ENCODE measurements at regions not wholly inside any gene's neighbourhood (a gene's known extent, or its start where the extent isn't known, plus 50 kb on each side); places are given as distances from the start of the nearest gene placed in this dataset.

DNA sequence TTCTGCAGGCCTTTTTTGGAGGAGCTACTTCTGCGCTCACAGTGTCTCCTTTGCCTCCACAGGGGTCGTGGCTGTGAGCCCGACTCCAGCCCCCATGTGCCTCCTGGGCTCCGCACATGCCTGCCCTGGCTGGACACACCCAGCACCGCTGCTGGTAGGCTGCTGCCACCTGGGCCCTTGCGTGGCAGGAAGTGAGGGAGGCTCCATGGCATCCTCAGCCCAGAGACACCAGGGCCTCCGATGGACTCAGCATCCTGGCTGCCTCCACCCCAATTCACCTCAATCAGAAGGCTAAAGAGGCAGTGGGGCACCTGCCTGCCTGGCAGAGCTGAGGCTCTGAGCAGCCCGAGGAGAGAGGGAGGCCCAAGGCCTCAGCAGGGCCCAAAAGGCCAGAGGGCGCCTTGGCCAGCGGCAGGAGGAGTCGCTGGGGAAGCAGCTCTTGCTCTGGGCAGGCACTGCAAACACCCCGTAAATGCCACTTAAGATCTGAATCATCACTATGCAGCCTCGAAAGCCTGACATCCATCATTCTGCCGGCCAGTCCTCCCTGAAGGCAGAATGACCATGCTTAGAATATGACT, 68.3 kb upstream of the OTOS start:
- no peak for DNase-seq (ENCODE audit: low read depth in 2 of 2)

DNA sequence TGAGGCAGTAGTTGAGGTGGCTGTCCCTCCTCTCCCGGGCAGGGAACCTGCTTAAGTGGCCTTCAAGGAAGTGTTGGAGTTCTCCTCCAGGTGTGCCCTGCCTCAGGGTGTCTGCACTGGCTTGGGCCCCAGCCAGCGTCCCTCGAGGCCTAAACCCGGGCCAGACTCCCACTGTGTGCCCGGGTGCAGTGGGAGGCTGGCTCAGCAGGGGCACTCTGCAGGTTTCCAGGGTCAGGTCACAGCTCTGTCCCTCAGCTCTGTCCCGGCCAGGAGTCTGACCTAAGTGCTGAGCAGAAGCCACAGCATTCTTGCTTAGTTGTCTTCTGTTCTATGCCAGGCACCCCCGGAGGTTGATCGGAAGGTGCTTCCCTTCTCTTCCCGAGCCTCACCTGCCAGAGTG, 69.0 kb upstream of the OTOS start:
- DNase-seq (ENCODE audit: low read depth in 2 of 2): no peak

DNA sequence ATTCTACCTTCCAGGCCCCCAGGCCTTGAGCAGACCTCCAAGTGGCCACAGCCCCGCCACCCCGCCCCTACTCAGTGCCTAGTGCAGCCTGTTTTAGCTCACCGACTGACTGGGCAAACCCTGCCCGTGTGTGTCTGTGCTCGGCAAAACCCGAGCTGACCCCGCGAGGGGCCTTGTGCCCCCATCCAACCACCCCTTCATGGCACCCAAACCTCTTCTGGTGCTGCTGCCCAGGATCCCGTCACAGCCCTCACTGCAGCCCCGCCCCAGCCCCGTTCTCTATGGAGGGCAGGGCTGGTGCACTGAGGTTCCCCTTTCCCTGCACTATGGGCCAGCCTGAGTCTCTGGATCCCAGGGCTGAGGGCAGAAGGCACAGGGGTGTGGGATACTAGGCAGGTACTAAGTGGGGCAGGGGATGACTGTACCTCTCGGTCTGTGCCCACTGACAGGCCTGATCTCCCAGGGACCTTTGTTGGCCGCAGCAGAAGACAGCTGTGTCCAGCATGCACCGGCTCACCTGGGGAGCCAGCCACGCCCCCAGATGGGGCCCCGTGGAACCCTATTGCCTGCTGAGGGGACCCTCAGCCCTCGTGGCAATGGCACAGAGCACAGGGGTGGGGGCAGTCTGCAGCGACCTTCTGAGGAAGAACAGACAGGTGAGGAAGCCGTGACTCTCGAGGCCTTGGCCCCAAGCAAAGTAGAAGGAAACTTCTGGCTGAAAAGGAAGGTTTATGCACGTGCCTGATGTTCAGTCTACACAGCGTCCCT, 69.9 kb upstream of the OTOS start:
- DNase-seq (ENCODE audit: low read depth in 2 of 2): no peak

DNA sequence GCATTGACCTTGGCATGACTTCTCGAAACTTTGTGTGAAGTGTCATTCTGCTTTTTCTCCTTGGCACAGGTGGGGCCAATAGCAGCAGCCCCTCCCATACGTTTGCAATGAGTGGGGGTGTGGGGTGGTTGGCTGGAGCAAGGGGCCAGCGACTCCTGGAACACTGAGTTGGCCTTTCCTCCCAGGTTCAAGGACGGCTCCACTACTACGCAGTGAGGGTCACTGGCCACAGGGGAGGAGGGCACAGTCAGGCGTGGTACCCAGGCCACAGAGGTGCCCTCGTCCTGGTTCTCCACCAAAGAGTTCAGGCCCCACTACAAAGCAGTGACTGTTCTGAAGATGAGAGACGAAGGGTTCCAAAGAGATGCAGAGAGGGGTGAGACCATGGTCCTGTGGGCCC, 70.6 kb upstream of the OTOS start:
- no peak for DNase-seq (ENCODE audit: low read depth in 2 of 2)

DNA sequence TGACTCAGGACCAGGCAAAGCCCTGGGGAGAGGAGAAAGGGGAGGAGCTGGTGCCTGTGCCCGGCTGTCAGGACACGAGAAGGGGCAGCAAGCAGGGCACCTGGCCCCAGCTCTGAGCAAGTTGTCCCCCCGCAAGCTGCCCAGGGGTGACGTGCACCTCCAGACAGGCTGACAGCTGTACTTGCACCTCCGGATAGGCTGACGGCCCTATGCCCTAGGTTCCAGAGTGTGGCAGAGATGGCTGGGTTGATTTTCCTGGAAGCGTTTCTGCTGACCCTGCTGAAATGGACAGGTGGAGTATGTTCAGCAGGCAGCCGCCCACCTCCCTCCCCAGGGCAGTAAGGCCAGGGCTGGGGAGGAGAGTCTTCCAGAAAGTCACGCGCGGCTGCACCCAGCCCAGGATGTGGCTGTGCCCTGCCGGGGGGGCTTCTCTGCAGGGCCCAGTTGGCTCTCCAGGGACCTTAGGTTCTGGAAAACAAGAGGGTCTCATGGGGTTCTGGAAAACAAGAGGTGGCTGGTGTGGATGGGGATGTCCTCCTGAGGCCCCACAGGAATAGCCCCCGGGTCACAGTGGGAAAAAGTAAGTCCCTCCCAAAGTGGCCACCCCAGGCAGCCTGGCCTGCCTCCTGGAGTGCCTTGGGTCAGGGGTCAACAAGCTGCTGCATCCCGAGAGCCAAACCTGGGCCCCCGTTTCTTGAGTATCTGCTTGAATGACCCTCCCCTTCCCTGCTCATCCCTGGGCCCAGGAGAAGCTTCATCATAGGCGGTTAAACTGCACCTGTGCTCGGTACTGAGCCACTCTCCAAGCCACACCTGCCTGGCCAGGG, 71.4 kb upstream of the OTOS start:
- no peak for DNase-seq (ENCODE audit: low read depth in 2 of 2)

DNA sequence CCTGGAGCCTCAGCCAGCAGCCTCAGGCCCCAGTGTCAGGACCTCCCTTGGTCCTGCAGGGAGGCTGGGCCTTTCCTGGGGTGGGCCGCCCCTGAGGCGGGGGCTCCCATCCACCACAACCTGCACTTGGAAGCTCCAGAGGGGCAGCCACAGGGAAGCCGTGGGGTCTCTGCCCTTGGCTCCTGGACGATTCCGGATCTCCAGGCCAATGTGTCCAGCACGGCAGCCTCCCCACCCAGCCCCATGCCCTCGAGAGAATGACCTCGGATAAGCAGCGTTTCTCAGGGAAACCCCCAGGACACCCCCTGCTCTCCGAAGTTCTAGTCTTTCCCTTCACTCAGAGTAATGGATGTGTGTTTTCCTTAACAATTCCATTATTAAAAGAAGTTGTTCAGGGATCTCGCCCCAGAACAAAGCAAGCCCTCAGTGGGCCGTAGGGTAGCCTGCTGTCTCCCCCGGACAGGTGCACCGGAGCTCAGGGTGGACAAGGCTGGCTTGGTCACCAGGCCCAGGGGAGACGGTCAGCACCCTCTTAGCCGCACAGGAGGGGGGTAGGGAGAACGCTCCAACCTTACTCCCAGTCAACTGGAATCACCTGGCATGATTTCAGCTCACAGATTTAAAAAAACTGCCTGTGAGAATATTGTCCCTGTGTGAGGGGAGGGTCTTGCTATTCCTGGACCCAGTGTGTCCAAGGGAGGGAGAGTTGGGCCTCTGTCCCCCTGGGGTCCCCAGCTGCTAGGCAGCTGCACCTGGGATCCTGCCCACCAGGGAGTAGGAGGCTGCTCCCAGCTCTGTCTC, 72.2 kb upstream of the OTOS start:
- DNase-seq (ENCODE audit: low read depth in 2 of 2): no peak

DNA sequence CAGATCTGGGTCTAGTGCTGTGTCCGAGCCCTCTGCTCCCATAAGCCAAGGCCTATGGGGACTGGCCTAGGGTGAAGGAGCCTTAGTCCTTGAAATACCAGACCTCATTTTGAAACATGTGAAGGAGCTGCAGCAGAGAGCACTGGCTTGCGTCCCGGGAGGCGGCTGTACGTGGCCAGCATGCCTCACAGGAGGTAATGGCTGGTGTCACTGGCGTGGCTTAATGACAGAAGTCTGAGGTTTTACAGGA, 72.7 kb upstream of the OTOS start:
- no peak for DNase-seq (ENCODE audit: low read depth in 2 of 2)

DNA sequence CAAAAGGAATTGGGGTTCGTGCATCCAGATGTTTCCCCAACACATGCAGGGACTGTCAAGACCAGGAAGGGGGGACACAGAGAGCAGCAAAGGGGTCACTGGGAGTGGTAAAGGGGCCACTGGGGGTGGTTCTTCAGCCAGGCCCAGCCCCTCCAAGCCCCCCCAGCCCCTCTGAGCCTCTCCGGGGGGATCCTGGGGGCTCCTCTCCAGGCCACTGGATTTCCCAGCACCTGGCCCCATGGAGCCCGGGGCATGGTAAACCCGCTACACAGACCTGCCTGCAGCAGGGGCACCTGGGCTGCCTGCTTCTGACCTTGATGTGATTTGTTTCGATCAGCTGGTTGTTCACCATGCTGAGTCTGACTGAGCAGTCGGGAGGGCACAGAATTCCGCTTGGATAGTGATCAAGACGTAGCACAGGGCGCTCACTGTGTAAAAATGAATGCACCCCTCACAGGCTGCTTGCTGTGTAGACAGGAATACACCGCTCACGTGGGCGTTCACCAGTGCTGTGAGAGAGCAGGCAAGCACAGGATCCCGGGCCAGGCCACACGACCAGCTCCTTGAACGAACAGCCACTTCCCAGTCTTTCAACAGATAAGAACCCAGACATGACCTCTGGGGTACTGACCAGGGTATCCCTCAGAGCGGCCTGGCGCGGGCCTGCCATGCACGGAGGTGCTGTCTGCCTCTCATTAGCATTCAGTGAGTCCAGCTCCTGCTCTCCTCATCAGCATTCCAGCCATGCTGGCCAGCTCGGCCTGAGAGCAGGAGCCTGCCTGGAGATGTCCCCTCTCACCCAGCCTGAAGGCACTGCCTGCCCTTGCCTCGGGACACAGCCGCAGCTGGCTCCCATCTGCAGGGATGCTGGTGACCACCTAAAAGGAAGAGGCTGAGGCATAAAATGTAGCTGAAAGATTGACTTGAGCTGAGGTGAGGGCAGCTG, 73.3 kb upstream of the OTOS start:
- no peak for DNase-seq (ENCODE audit: low read depth in 2 of 2)

DNA sequence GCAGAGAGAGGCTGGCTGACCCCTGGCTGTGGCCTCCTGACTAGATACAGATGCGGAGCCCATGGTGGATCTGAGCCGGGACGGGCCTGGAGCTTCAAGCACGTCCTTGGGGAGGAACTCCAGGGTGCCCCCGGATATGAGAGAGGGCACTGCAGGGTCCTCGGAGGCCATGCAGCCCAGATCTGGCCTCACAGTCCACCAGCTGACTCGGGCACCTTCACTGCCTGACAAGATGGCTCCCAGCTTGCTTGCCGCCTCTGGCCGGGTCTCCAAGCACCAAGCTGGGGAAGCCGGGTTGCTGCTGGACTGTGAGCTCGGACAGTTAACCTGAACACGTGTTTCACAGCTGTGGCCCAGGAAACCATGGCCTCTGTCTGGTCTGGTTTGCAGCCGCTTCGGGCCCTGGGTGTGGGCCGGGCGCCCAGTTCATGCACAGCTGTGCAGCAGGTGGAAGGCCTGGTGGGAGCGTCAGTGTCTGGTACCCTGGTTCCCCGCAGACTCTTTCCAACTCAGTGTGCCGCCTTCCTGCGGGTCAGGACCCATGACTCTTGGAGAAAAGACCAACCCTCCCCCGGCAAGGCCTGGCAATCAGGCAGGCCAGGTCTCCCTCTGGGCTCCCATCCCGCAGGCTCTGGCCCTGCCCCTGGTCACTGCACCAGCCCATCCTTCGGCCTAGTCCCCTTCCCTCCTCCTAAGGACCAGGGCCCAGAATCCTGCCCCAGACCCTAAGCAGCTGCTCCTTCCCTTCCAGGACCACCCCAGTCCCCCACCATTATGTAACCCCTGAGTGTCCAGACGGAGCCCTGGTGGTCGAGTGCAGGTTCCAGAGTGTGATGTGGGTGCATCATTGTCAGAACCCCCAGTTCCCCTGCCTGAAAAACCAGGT, 74.6 kb upstream of the OTOS start:
- DNase-seq (ENCODE audit: low read depth in 2 of 2): no peak

DNA sequence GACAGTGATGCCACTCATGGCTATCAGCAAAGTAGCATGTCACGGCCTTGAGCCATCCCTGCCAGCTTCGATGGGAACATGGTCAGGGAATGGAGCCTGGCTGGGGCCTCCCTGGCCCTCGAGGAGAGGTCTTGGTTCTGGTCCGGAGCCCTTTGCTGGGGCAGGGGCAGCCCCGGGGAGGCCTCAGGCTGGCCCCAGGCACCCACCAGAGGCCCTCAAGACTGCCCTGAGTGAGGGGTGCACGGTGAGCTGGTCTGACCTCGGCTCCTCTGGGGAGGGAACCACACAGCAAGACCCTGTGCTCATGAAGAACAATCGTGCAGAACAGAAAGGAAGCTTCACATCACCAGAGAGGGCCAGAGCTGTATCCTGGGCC, 75.2 kb upstream of the OTOS start:
- DNase-seq (ENCODE audit: low read depth in 2 of 2): no peak

DNA sequence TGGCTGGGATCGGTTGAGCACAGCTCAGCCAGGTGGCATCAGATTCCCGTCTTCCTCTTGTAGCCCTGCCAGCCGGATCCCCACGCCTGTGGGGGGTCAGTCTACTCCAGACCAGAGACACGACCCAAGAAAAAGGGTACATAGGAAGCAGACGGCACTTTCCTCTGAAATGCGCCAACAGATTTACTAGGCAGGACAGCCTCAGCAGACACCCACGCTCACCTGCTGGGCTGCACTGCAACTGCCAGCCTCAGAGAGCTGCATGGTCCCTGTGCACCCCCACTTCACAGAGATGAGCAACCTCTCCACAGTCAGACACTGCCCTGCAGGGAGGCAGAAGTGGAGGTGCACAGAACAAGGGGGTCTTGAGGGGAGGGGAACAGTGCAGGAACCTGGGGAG, 75.7 kb upstream of the OTOS start:
- DNase-seq (ENCODE audit: low read depth in 2 of 2): no peak

DNA sequence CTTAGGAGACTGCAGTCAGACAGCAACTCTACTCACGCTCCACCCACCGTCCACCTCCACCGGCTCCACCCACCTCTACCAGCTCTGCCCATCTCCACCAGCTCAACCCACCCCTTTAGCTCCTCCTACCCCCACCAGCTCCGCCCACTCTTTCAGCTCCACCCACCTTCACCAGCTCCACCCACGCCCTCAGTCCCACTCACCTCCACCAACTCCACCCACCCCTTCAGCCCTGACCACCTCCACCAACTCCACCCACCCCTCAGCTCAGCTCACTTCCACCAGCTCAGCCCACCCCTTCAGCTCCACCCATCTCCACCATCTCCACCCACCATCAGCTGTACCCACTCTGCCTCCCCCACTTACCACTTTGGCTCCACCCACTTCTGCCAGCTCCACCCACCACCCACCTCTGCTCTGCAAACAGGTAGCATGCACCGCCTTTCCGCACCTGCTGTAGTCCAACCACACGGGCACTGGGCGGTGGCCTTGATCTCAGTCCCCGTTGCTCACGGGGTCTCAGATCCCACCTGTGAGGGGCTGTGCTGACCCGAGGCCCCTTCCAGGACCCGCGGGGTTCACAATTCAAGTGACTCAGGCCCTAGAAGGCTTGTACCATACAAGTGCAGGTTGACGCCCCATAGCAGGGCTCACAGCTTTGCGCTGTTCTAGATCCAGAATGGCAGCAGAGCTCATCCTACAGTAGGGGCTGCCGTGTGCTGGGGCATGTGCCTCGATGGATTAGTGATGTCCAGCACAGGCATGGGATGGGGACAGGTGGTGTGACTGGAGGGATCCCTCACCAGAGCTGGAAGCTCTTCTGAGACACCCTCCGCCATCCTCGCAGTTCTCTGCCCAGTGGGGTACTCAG, 77.2 kb upstream of the OTOS start:
- DNase-seq (ENCODE audit: low read depth in 2 of 2): no peak

DNA sequence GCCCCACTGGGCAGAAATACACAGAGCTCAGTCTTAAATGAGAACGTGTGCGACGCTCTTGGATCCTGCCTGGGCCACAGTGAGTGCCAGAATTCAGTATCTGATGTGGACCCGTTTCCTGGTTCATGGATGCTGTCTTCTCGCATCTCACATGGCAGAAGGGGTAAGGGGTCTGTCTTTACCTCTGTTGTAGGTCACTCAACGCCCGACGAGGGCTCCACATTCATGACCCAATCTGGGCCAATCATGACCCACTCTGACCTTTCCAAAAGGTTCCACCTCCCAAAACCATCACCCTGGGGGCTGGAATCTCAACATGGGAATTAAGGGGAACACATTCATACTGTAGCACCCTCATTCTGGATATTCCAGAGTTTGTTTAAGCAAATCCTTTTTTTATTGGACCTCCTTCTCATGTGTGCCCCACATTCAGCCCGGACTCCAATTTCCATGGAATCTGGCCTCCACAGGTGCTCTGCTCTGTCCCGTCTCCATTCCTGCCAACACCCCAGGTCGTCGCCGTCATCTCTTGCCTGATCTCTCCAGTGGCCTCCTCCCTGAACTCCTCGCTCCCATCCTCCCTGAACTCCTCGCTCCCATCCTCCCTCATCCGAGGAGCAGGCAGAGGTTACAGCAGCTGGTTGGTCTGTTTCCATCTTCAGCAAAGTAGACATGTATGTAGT, 78.9 kb upstream of the OTOS start:
- no peak for DNase-seq (ENCODE audit: low read depth in 2 of 2)

DNA sequence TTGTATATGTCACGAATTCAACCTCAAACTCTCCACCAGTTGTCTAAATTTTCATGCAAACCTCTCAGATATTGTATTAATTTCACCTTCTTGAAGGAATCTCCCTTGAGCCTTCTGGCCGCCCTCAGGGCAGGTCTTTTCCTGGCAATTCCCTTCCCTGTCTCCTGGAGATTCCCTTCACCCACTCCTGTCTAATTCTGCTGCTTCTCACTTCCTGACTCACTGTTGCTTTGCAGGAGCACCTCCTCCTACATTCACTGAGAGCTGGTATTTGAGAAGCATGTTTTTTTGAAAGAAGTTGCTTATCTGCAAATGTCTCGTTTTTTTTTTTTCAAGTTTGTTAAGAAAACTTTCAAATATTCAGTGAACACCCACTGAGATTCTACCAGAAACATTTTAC, 79.9 kb upstream of the OTOS start:
- no peak for DNase-seq (ENCODE audit: low read depth in 2 of 2)

DNA sequence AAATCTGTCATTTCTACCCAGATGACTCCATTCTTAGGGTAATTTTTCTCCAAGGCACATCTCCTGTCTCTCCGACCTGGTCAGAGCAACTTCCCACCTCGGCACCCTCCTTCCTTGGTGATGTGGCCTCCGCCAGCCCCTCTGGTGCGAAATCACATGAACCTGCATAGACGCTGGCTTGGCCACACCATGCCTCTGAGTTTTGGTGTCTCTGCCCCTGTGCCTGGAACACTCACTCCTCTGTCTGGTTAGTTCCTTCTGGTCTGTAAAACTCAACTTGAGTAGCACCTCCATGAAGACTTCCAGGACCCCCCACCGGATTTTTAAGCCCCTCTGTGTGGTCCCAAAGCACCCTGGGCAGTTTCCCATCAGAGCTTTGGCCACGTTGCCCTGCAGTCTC, 83.2 kb upstream of the OTOS start:
- no peak for DNase-seq (ENCODE audit: low read depth in 2 of 2)

DNA sequence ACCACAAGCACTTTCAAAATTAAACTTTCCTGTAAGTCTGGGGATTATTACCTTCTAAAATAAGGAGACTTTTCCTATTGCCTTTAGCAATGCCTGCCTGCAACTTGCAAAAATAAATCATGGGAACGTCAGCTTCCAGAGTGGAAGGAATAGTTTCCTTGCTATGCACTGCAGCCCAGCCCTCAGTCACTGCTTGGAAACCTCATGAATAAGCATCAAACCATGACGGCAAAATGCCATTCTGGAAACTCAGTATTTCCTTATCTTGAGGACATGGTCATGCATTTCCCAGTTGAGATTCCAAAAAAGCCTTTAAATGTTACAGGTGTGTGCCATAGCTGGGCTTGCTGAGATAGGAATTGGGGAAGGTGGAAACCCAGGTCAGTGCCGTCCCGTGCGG, 84.2 kb upstream of the OTOS start:
- DNase-seq (ENCODE audit: low read depth in 2 of 2): no peak

DNA sequence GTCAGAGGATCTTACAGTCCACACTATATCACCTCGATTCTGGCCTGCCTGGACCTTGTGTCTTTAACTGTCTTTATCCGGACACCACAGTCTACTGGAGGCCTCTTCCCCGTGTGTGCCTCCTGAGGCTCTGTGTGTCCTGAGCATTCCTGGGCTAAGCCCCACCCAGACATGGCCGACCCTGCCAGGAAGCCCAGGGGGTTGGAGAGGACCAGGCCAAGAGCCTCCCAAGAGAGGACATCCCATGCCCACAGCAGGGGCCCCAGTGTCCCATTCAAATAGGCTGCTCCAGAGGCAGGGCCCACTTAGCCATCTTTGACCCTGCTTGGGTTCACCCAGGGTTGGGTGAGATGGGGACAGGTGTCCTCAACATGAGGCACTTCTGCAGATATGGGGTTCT, 84.7 kb upstream of the OTOS start:
- DNase-seq (ENCODE audit: low read depth in 2 of 2): no peak

DNA sequence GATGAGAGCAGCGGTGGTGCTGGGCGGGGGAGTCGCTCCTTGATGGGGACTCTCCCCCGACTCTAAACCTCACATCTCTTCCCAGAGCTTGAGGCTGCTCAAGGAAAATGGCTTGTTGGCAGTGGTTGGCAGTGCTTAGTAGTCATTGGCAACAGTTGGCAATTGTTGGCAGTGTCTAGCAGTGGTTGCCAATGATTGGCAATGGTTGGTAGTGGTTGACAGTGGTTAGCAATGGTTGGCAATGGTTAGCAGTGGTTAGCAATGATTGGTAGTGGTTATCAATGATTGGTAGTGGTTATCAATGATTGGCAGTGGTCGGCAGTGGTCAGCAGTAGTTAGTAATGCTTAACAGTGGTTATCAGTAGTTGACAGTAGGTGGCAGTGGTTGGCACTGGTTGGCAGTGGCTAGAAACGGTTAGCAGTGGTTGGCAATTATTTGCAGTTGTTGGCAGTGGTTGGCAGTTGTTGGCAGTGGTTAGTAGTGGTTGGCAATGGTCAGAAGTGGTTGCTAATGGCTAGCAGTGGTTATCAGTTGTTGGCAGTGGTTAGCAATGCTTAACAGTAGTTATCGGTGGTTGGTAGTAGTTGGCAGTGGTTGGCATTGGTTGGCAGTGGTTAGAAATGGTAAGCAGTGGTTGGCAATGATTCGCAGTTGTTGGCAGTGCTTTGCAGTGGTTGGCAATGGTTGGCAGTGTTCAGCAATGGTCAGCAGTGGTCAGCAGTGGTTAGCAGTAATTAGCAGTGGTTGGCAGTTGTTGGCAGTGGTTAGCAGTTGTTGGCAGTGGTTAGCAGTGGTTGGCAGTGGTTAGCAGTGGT, 85.4 kb upstream of the OTOS start:
- DNase-seq (ENCODE audit: low read depth in 2 of 2): no peak
